ENCODE measurements at regions not wholly inside any gene's neighbourhood (a gene's known extent, or its start where the extent isn't known, plus 50 kb on each side); places are given as distances from the start of the nearest gene placed in this dataset.

DNA sequence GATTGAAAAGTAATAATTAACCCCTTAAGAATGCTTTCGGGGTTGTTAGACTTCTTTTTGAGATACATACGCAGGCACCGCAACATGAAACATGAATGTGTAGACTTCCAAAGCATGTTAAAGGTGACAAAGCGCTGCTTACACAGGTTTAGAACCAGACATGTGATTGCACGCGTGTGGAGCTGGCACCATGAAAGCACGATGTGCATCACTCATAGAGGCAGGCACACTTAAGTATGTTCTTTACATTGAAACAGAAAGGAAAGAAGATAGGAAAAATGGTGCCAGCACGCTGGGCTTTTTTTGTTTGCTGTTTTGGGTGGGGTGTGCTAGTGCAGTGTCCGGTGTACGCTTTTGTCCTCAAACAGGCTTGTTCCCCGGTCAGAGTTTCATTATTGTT is 83.6 kb upstream of the PPARA start:
- no peak for DNase-seq (ENCODE audit: low read depth in 3 of 3)

DNA sequence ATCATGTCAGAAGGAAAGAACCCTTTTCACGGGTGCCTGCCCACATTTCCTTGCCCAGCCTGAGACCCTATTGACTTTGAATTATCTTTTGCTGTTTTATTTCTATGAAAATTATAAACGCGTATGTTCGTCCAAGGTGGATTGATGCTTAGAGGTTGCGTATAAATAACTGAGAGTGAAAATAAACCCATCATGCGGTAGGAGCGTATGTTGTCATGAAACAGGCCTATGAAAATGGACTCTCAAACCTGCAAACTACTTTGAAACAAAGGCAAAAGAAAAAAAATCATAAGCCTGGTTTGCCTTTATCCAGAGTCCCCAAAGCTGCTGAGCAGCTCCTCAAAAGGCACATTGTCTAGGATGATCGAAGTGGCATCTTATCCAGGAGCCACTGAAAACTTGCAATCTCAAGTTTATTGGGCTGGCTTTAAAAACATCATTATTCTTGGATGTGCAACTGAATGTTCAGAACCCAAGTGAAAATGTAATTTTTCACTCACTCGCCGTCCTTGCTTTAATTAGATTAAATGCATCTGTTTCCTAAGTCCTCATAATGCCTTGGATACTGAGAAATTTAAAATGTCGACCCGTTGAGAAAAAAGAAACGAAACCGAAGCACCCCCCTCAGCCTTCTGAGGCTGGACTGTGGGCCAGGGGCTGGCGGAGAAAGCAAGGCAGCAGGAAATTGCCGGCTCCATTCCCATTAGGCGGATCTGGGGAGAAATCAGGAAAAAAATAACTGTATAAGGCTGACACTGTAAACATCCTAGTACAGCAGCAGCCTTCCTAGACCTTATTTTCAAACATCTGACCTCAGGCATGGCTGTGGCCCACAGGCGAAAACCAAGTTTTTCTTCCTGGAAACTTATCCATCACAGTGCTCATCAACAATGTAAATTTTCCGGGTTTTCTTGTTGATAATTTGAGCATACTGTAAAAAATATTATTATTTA is 82.9 kb upstream of the PPARA start:
- DNase-seq (ENCODE audit: low read depth in 3 of 3): no peak

DNA sequence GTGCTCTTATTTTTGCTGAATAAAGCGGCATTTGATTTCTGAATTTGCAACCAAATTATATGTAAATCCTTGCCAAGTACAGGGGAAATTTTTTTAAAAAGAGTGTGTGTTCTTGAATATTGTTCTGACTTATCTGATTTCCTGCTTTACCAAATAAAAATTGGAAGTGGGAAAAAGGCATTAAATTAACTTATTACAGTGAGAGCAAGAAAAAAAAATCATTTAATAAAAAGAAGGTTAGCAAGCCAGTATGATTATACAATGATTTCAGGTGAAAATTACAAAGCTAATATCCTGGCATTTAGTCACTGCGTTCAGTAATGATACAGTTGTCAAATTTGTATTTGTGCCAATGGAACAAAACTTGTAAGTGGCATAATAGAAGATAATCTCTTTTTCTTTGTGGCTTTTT is 82.1 kb upstream of the PPARA start:
- DNase-seq (ENCODE audit: low read depth in 3 of 3): no peak

DNA sequence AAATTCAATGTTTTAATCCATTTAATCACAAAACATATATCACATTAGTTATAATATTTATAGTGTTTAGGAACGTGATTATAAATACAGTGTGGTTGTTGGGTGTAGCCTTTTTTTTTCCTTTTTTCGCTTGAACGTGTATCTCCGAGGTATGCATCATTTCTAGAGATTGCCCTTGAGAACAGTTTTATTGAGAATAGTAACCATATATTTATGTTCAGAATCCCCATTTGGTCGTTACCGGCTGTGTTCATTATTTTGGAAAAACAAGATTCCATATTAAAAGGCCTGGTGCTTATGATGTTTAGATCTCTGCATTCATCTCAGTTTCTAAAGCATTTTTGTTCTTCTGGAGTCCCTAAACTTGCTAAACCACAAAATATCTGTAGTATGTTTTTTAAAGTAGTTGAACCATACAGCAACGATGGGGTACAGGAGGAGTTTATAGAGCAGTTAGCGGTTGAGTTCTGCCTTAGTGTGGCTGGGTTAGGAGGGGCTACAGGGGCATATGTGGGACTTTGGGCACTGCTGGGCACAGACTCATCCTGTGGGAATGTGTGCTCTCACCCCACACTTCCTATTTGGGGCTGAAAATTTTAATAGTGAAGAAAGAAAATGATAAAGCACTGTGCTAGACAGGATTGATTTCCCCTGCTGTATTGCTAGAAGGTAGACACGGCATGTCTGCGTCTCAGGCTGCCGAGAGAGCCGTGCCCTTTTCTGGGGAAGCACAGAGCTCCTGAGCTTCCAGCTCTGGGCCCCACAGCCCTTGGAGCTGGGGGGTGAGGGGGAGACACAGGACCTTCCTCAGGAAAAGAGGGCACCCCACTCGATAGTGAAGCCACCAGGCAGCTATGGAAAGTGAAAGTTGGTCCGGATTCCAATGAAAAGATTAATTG is 81.5 kb upstream of the PPARA start:
- no peak for DNase-seq (ENCODE audit: low read depth in 3 of 3)

DNA sequence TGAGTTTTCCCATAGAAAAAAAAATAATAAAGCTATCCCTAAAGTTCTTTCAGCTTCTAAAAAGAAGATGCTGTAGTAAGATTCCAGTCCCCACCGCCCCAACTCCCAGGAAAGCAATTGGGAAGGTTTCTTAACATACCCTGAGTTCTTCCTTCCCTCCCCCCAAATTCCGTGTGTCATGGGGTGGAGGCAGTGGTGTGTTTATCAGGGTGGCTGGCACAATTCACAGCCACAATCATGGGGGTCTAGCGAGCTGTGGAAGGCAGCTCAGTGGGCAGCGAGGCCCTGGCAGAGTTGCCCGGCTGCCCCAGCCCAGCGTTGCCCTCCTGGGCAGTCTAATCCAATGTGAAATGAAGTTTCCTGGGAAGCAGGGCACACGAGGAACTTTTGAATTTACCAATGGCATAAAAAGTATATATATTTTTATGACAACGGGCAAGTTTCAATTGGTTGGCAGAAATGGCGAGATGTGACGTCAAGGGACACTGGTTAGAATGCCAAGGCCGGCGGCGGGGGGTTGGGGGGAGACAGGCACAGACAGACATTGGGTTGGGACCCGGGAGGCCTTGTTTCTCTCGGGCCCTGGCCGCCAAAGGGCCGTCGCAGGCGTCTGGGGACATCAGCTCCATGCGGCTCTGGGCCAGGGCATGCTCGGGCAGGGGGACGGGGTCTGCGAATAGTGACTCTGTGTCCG is 80.7 kb upstream of the PPARA start:
- peak in 1 of 3 experiments; percentile 46 for DNase-seq (ENCODE audit: low read depth in 3 of 3)

DNA sequence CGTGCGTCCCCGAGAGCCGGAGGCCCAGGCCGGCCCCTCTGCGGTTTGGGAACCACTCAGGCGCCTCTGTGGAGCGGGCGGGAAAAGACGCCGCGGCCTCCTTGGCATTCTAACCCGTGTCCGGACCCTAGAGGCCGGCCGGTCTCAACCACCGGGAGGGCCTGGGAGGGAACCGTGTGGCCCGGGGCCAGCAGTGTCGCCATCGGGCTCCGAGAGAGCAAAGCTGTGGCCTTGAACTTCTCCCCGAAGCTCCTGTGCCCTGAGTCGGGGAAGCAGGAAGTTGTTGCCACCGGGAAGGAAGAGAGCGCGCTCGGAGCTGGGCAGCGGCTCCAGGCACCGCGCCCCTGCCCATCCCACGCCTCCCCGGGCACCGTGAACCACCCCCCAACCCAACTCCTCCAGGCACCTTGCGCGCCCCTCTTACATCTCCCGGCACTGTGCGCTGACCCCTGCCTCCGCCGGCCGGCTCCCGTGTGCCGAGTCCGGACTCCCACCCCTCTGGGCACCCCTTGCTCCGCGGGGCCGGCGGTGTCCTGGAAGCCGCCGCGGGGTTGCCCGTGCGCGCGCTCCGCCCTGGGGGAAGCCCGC is 80.0 kb upstream of the PPARA start:
- peak in 1 of 3 experiments; percentile 45 for DNase-seq (ENCODE audit: low read depth in 3 of 3)

DNA sequence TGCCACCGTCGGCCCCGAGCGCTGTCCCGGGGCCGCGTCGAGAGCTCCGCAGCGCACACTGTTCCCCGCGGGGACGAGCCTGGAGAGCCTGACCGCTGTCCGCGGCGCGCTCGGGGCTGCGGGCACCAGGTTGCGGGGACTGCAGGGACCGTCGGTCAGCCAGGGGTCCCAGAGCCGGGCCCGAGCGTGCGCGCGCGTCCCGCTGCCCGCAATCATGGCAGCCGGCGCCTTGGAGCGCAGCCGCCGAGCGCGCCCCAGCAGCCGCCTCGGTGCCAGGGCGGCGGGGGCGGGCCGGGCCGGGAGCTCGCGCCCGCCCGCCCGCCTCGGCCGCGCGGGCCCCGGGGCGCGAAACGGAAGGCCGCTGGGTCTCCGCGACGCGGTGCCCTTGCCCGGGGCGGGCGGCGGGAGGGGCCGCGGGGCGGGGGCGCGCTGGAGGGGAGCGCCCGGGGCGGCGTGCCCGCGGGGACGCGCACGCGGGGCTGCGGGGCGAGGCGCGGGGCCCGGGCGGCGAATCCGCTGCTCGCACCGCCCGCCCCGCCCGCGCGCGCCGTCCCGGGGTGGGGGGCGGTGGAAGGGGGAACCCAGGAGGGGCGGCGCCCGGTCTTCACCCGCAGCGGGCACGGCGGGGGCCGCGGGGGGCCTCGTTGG is 79.4 kb upstream of the PPARA start:
- peak in 1 of 3 experiments; percentile 58 for DNase-seq (ENCODE audit: low read depth in 3 of 3)

DNA sequence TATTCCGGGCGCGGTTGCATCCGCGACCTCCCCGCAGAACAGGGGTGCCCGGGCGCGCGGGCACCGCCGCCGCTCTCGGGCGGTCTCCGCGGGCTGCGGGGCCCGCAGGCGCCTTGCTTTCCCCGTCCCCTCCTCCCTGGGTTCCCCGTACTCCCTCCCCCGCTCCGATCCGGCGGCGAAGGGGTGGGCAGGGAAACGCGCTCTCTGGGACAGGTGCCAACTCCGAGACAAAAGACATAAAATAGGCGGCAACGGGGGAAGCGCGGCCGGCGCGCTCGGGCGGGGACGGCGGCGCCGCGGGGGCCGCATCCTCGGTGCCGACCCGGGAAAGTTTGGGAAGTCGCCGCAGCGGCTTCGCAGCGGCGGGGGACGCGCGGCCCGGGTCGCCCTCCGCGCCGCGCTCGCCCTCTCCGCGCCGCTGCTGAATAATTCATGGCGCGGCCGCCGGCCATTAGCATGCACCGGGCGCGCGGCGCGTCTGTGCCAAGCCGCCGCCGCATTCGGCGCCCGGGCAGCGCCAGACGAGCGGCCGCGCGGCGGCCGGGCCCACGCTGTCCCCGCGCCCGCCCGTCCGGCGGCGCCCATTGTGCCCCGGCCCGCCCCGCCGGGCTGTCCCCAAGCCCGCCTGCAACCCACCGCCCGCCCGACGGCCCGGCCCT is 78.7 kb upstream of the PPARA start:
- DNase-seq (ENCODE audit: low read depth in 3 of 3): peak in 1 of 3 experiments; percentile 65

DNA sequence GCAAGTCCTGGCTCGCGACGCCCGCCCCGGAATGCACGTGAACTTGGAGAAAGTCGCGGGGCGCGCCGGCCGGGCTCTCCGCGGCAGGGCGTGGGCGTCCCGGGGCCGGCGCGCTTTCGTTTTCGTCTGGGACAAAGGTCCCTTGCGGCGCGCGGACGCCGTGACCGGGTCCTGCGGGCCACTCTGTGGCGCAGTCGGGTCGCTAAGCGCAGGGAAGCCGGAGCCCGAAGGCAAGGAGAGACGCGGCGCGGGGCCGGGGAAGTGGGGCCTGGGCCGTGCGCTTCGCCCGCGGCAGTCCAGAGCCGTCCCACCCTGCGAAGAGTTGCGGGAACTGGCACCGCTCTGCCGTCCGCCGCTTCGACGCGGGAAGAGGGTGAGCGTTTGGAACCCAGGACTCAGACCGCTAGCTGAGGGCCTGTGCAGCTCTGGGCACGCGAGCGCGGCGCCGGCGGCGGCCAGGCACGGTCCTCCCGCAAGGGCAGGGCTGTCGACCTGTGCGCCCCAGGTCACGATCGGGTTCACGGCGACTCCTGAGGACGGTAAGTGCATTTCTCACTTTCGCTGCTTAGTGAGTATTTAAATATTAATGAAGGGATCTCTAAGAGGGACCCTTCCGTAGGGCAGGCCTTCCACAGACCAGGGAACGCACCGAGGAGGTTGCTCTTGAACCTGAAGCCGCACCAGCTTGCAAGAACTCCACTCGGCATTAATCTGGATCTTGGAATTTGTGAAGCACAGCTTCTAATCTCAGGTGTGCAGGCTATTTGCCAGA is 78.0 kb upstream of the PPARA start:
- peak in 1 of 3 experiments; percentile 59 for DNase-seq (ENCODE audit: low read depth in 3 of 3)

DNA sequence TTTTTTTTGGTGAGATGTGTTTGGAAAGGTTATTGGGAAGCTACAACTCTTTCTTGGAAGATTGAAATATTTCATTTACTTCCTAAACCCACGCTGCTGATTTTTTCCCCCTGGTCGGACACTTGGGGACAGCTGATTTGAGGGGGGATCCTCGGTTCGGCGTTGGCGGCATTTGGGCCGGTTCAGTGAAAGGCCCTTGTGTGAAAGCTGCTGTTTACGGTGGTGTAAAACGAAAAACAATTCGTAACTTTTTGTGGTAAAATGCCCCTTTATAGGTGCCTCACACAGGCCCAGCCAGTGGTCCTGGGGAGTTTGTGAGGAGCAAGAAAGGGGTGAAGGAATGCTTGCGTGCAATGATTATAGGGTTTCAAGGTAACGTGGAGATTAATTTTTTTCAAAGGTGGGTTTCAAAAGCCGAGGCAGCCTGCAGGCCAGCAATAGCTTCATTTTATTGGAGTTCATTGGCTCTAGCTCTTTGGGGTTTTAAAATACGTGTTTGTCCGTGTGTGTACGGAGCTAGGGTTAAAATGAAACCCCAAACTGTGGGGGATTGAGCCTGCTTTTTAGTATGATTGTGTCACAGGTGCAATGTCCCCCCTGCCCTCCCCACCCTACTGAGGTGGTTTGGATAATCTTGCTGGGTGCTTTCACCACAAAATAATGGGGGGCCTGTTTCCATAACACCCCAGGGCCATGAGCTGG is 77.2 kb upstream of the PPARA start:
- no peak for DNase-seq (ENCODE audit: low read depth in 3 of 3)

DNA sequence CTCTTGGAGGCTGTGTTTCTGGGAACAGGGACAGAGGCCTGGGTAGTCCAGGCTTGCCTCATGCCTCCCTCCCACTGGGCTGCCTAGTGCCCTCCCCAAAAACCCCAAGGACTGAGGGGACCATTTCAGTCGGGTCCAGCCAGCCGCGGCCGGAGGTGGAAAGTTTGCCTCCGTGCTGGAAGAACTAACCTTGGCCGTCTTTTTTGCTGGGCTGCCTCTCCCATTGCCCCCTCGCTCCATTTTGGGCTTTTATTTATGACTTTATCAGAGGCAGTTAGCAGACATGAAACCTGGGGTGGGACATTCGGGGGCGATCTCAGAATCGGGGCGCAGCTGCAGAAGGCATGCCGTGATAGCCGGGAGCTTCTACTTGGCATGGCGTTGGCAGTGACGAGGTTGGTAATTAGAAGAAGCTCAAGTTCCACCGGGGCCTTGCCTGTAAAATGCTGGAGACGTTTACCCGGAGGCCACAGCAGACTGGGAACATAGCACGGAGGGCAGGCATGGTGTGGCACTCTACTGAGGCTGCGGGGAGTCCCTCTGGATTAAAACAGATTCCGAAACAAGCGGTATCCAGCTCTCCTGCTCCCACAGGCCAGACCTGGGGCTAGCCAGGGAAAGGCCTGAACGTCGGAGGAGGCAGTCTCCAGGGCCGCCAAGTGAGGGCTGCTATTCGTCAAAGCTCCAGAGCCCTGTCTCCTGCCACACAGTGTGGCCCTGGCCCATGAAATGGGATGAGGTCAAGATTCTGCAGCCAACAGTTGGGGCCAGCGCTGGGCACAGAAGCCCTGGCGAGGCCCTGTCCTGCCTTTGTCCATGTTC is 76.4 kb upstream of the PPARA start:
- no peak for DNase-seq (ENCODE audit: low read depth in 3 of 3)

DNA sequence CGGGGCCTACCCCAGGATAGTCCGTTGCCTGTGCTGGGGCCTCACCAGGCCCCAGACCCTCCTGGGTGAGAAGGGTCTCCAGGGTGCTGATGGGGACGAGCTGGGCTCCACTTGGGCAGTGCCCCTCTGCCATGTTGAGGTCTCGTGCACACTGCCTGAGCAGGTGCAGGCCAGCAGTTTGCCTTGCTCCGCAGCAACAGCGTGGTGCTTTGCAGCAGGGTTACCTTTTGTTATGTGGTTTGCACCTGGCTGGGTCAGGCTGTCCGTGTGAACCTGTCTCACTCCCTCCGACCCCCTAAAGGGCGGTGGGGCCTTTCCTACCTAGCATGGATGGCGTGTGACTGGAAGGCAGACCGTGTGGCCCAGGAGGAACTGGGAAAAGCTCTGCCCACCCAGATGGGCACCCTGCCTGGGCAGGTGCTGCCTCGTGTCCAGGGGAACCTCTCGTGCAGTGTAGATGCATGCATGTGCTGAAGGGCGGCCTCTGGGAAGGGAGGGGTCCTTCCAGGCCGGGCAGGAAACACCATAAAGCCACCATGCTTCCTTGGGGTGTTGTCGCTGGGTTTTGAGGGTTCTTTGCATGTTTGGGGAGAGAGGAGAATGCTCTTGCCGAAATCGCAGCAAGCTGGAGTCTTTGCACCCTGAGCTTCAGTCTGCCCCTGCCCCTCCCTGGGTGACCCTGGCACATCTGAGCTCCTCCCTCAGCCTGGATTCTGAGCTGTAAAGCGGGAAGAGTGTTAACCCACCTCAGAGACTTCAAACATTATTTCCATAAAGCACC is 75.4 kb upstream of the PPARA start:
- DNase-seq (ENCODE audit: low read depth in 3 of 3): no peak

DNA sequence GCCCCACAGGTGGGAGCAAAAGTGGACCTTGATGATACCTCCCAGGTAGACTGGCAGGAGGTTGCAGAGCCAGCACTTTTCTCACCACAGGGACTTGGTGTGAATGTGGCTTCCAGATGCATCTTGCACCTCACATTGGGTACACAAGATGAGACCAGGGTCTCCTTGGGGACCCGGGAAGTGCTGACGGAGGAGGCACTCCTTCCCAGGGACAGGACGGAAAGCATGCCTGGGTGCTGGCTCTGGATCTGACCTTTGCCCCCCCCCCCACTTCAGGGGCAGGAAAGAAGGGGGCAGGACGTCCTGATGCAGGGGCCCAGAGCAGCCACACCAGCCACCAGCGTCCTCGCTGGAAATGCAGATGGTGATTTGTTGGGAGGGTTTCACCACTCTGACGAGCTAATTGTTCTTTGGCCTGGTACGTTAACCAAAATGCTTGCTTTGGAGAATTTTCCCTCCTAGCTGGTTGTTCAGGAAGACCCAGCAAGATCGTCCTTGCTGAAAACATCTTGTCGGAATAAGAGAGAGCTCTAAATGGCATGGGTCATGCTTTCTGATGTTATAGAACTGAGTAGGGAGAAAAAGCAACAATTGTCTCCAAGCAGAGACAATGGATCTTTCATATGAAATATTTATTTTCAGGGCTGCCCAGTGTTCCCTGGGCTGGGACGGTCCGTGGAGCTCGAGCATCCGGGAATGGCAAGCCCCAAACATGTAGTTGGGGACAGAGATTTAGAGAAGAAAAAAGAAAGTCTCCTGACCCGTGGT is 74.4 kb upstream of the PPARA start:
- no peak for DNase-seq (ENCODE audit: low read depth in 3 of 3)

DNA sequence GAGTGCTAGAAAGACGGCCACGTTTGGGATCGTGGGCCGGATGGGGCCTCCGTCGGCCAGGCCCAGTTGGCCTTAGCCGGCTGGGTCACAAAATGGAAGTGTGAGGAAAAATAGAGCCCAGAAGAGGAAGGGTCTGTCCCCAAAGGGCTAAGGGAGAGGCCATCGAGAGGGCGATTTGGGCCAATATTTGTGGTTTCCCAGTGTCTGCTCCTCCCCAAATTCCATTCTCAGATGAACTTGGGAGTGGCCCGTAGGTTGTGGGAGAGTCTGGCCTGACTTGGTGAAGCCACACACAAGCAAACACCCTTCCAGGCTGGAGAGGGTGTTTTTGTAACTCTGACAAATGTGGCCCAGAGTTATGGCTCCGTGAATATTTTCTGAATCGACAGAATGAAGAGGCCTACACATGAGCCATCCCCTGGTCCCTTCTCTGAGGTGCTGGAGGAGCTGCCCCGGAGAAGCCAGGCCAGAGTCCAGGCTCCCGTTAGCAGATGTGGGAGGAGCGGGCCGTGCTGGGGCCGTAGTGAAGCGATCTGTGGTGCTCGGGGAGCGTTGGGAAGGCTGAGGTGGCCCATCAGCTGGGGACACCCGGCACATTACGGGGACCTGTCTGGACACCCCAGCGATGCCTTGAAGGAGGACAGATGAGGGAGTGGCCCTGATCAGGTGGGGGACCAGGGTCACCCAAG is 73.5 kb upstream of the PPARA start:
- no peak for DNase-seq (ENCODE audit: low read depth in 3 of 3)

DNA sequence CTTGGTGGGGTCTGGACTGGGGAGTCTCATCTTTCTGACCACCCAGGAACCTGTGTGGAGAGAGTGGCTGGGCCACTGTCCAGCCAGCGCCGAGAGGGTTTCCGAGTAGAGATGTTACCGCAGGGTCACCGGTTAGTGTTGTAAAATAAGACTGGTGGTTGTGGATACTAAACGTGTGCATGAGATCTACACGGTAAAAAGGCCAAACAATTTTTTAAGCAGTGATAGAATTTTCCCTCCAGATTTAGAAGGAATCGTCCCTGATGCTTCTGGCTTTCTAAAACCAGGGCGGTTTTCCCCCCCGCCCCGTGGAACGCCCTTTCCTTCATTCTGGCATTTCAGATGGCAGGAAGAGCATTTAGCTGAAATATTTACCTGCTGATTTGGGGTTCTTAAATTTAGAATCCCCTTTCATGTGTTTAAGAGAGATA is 72.6 kb upstream of the PPARA start:
- no peak for DNase-seq (ENCODE audit: low read depth in 3 of 3)

Measured in stimulated activated CD4-positive, alpha-beta T cell treated with anti-CD3 and anti-CD28 coated beads, TNF-alpha, amount 100 ng/mL, for 24 hours (primary cell).